Suprapubic skin (tissue), 4 donors: ENCODE measurements at regions not wholly inside any gene's neighbourhood (a gene's known extent, or its start where the extent isn't known, plus 50 kb on each side); places are given as distances from the start of the nearest gene placed in this dataset.

ENCODE experiments used
- DNase-seq, 2 donors: peaks; one replicate each; pipeline ENCODE4 v3.0.0-alpha.2; 2019; ENCODE audit warnings: low spot score in 2 of 2
- H3K27ac ChIP-seq: fragments of 200-600 bp; sonication (generic); one replicate; pipeline ENCODE4 v1.5.1; 2019
- H3K27me3 ChIP-seq: fragments of 200-600 bp; sonication (generic); one replicate; pipeline ENCODE4 v1.5.1; 2019
- H3K36me3 ChIP-seq: fragments of 200-600 bp; sonication (generic); one replicate; pipeline ENCODE4 v1.5.1; 2019
- H3K4me1 ChIP-seq: fragments of 200-600 bp; sonication (generic); one replicate; pipeline ENCODE4 v1.5.1; 2019
- H3K4me3 ChIP-seq: fragments of 200-600 bp; sonication (generic); one replicate; pipeline ENCODE4 v1.5.1; 2019; ENCODE audit warnings: mild to moderate bottlenecking
- H3K9me3 ChIP-seq: fragments of 200-600 bp; sonication (generic); one replicate; pipeline ENCODE4 v1.5.1; 2019
- EP300 ChIP-seq: sonication (generic); formaldehyde crosslinking; IDR thresholded peaks from one replicate; pipeline ENCODE4 v1.6.1; 2017; ENCODE audit warnings: antibody characterized with exemption
- POLR2A ChIP-seq, 2 donors: fragments of 450-650 bp; IDR thresholded peaks; one replicate each; pipeline ENCODE4 v1.6.1; 2017; ENCODE audit warnings: antibody characterized with exemption in 2 of 2, mild to moderate bottlenecking in 2 of 2, moderate library complexity in 2 of 2
- POLR2AphosphoS5 ChIP-seq, 3 donors: sonication (generic); formaldehyde crosslinking; IDR thresholded peaks; one replicate each; pipeline ENCODE4 v1.6.1; 2017; ENCODE audit warnings: antibody characterized with exemption in 3 of 3
- WGBS: methylation state at CpG from one replicate; pipeline ENCODE4 v1.1.5; 2018; 5-methylcytosine and 5-hydroxymethylcytosine counted together
- TF ChIP-seq, protein P1 (sequence below), 2 donors: fragments of 200-600 bp in 1 of 2; fragments of 450-650 bp in 1 of 2; sonication (generic) in 1 of 2; IDR thresholded peaks; one replicate each; pipeline ENCODE4 v1.5.1; 2016 to 2019; ENCODE audit warnings: antibody characterized with exemption in 2 of 2, mild to moderate bottlenecking in 1 of 2, moderate library complexity in 1 of 2

DNA sequence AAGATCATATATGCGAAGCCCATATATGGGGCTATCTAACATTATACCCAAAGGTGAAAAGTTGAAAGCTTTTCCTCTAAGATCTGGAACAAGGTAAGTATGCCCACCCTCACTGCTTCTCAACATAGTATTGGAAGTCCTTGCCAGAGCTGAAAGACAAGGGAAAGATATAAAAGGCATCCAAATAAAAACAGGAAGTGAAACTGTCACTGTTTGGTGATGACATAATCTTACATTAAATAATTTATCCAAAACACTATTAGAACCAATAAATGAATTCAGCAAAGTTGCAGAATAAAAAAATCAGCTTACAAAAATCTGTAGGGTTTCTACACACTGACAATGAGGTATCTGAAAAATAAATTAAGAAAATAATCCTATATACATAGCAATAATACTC is 205.8 kb downstream of the INSIG2 start:
- Histone ChIP-seq H3K4me1 (no peaks in the 10 kb centered on the region), H3K27me3 (peaks cover 3% of the 10 kb centered on the region), H3K27ac (no peak overlapping the region), H3K36me3 (no peaks in the 10 kb centered on the region), H3K9me3 (no peaks in the 10 kb centered on the region), H3K4me3 (no peak overlapping the region)
- no peak for TF ChIP-seq POLR2AphosphoS5 (IDR thresholded peaks at IDR 0.05)
- TF ChIP-seq, protein P1, sequence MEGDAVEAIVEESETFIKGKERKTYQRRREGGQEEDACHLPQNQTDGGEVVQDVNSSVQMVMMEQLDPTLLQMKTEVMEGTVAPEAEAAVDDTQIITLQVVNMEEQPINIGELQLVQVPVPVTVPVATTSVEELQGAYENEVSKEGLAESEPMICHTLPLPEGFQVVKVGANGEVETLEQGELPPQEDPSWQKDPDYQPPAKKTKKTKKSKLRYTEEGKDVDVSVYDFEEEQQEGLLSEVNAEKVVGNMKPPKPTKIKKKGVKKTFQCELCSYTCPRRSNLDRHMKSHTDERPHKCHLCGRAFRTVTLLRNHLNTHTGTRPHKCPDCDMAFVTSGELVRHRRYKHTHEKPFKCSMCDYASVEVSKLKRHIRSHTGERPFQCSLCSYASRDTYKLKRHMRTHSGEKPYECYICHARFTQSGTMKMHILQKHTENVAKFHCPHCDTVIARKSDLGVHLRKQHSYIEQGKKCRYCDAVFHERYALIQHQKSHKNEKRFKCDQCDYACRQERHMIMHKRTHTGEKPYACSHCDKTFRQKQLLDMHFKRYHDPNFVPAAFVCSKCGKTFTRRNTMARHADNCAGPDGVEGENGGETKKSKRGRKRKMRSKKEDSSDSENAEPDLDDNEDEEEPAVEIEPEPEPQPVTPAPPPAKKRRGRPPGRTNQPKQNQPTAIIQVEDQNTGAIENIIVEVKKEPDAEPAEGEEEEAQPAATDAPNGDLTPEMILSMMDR (IDR thresholded peaks at IDR 0.05), result no peak
- TF ChIP-seq POLR2A (IDR thresholded peaks at IDR 0.05), result no peak
- TF ChIP-seq EP300, result no peak
- WGBS, result 95% methylated on average over 1 of the region's 1 CpG
- DNase-seq, result no peak

DNA sequence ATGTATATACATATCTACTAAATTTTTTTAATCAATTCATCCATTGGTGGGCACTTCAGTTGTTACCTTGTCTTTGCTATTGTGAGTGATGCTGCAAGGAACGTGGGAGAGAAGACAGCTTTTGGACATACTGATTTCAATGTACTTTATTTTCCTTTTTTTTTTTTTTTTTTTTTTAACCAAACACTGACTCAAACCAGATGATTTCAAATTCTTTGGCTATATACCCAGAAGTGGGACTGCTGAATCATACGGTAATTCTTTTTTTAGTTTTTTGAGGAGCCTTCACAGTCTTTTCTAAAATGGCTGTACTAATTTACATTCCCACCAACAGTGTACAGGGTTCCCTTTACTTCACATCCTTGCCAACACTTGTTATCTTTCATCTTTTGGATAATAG is 204.7 kb downstream of the INSIG2 start:
- Histone ChIP-seq H3K27me3 (peaks cover 3% of the 10 kb centered on the region), H3K4me1 (no peaks in the 10 kb centered on the region), H3K36me3 (no peaks in the 10 kb centered on the region), H3K9me3 (no peaks in the 10 kb centered on the region), H3K4me3 (no peak overlapping the region), H3K27ac (no peak overlapping the region)
- WGBS, result 41% methylated on average over 2 of the region's 2 CpGs
- DNase-seq, result no peak
- TF ChIP-seq POLR2A (IDR thresholded peaks at IDR 0.05) (no peak), EP300 (no peak), POLR2AphosphoS5 (IDR thresholded peaks at IDR 0.05) (no peak)
- TF ChIP-seq, protein P1 (IDR thresholded peaks at IDR 0.05), result no peak

DNA sequence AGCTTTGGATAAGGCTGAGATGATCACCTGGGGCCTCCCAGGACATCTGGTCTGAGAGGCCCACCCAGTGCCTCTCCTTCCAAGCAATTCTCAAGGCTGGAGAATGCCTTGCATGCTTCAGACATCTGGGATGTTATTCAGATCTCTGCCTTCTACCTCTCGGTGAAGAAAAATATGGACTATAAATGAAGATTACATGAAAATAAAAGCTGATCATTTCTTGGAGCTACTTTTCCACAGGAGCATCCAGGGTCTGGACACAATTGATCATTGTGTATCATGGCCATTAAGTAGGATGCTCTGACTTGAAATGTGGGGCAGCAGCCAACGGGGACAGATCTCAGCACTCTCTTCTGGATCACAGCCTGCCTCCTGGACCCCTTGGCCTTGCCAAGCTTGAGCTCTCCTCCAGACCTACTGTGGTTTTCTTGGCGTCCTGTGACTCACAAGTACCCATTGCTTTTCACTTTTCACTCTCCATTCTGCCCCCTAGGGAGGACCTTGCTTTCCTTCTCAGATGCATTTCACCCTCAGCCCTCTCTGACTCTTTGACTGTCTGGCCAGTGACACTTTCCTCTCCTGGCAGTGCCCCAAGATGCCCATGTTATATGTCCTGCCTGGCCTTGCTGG is 203.1 kb downstream of the INSIG2 start:
- Histone ChIP-seq H3K9me3 (no peaks in the 10 kb centered on the region), H3K36me3 (no peaks in the 10 kb centered on the region), H3K27ac (no peak overlapping the region), H3K4me3 (no peak overlapping the region), H3K27me3 (peaks cover 3% of the 10 kb centered on the region), H3K4me1 (no peaks in the 10 kb centered on the region)
- WGBS, result 71% methylated on average over 3 of the region's 3 CpGs
- DNase-seq, result no peak
- TF ChIP-seq, protein P1 (IDR thresholded peaks at IDR 0.05), result no peak
- TF ChIP-seq EP300, result no peak
- TF ChIP-seq POLR2AphosphoS5 (IDR thresholded peaks at IDR 0.05), result no peak
- TF ChIP-seq POLR2A (IDR thresholded peaks at IDR 0.05), result no peak

DNA sequence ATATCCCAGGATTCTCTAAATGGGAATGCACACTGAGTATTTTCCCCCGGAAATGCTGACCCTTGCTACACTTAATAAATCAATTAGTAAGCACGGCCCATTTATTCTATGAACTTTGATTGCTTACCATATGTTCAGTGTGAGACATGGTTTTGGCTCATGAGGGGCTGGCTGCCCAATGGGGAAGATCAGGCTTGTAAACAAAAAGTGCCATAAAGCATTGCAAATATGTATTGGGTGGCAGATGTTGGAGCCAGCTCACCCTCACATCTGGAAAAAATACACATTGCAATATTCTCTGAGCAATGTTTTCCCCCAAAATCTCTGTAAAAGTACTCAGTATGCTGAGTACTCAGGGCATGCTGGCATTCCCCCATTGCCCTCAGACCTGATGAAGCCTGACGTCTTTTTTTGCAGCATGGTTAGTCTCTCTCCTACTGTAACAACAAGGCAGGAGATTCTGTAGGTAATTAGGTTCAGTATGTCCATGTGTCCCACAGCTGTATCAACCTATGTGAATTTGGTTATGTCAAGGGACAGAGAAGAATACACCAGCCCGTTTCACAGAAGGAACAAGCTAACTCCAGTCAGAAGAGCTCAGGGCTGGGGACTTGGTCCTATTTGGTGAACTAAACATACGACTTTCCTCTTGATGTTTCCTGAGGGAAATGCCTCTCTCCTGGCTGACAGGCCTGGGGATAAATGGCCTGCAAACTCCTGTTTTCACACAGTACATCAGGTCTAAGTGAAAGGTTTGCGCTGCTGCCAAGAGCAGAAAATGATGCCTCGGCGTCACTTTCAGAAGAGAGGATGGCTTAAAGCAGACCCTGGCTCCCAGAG is 202.4 kb downstream of the INSIG2 start:
- 64% methylated on average over 8 of the region's 8 CpGs for WGBS

DNA sequence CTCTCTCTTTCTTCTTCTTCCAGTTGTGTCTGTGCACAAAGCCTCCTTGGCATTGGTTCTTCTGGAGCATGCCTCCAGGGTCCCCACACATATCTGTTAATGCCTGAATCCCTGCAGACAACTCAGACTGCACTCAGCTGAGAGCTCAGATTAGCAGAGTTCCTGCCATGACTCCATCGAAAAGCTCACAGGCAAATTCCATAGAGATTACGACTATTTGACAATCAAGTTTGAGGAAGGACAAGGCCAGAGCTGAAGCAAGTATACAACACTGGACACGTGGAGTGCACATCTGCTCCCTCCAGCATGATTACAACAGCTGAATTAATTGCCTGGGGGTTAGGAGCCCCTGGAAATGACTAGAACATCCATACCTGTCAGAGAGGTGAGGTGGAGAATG is 190.7 kb downstream of the INSIG2 start:
- Histone ChIP-seq H3K36me3 (no peaks in the 10 kb centered on the region), H3K27me3 (no peaks in the 10 kb centered on the region), H3K4me3 (no peak overlapping the region), H3K27ac (no peak overlapping the region), H3K9me3 (no peaks in the 10 kb centered on the region), H3K4me1 (no peaks in the 10 kb centered on the region)
- no peak for DNase-seq
- 66% methylated on average over 3 of the region's 3 CpGs for WGBS
- TF ChIP-seq POLR2A (IDR thresholded peaks at IDR 0.05), result no peak
- TF ChIP-seq POLR2AphosphoS5 (IDR thresholded peaks at IDR 0.05), result no peak
- no peak for TF ChIP-seq EP300

More for the DNA sequence above, 202.4 kb downstream of the INSIG2 start:
- Histone ChIP-seq H3K9me3 (no peaks in the 10 kb centered on the region), H3K4me3 (no peak overlapping the region), H3K27me3 (peaks cover under 1% of the 10 kb centered on the region), H3K27ac (no peak overlapping the region), H3K4me1 (no peaks in the 10 kb centered on the region), H3K36me3 (no peaks in the 10 kb centered on the region)
- TF ChIP-seq POLR2AphosphoS5 (IDR thresholded peaks at IDR 0.05), result no peak
- no peak for TF ChIP-seq POLR2A (IDR thresholded peaks at IDR 0.05)
- TF ChIP-seq, protein P1 (IDR thresholded peaks at IDR 0.05), result no peak
- TF ChIP-seq EP300, result no peak
- no peak for DNase-seq
